PC-9 (cell line): ENCODE measurements at regions not wholly inside any gene's neighbourhood (a gene's known extent, or its start where the extent isn't known, plus 50 kb on each side); places are given as distances from the start of the nearest gene placed in this dataset.

ENCODE experiments used
- BruUV-seq: library from RNA; stranded (reverse); fragments of 400-500 nt; replicated peaks from 2 replicates; lab custom pipeline; 2021; lab: Mats Ljungman, UMichigan
- CTCF ChIA-PET: fragments of 300-600 bp; sonication (Branson Sonifier 250); formaldehyde crosslinking; loops from one replicate; lab custom pipeline; 2022; ENCODE audit warnings: antibody characterized with exemption; lab: Charles Lee
- POLR2A ChIA-PET: fragments of 300-600 bp; sonication (Branson Sonifier 250); formaldehyde crosslinking; loops from one replicate; lab custom pipeline; 2022; ENCODE audit warnings: antibody characterized with exemption; ENCODE audit not compliant: unreplicated experiment; lab: Charles Lee
- DNase-seq, 2 experiments: peaks; one replicate each; pipeline versions ENCODE4 v3.0.0 to v3.0.0-alpha.2; 2015 to 2022; ENCODE audit warnings: mixed read lengths in 1 of 2
- H2AFZ ChIP-seq: fragments of 200-600 bp; sonication (generic); 2 replicates; pipeline ENCODE4 v1.8.1; 2017; ENCODE audit warnings: antibody characterized with exemption
- H3F3A ChIP-seq: fragments of 200-600 bp; sonication (generic); 2 replicates; pipeline ENCODE4 v1.8.1; 2017; ENCODE audit warnings: antibody characterized with exemption, mild to moderate bottlenecking, low read depth; ENCODE audit not compliant: insufficient read depth
- H3K27ac ChIP-seq: fragments of 200-600 bp; sonication (generic); 2 replicates; pipeline ENCODE4 v1.6.1; 2016; ENCODE audit warnings: mixed run types
- H3K27me3 ChIP-seq: fragments of 200-600 bp; sonication (generic); 2 replicates; pipeline ENCODE4 v1.6.1; 2016; ENCODE audit warnings: low read depth, mixed run types; ENCODE audit not compliant: insufficient read depth
- H3K36me3 ChIP-seq: fragments of 200-600 bp; sonication (generic); 2 replicates; pipeline ENCODE4 v1.6.1; 2016; ENCODE audit warnings: low read depth, mixed run types
- H3K4me1 ChIP-seq: fragments of 200-600 bp; sonication (generic); replicated peaks from 2 replicates; pipeline ENCODE4 v1.6.1; 2016; ENCODE audit warnings: mixed run types; ENCODE audit not compliant: insufficient read depth
- H3K4me2 ChIP-seq: fragments of 200-600 bp; sonication (generic); 2 replicates; pipeline ENCODE4 v1.6.1; 2017; ENCODE audit warnings: mixed run types
- H3K4me3 ChIP-seq: fragments of 200-600 bp; sonication (generic); 2 replicates; pipeline ENCODE4 v1.6.1; 2016; ENCODE audit warnings: mixed run types
- H3K79me2 ChIP-seq: fragments of 200-600 bp; sonication (generic); 2 replicates; pipeline ENCODE4 v1.6.1; 2017; ENCODE audit warnings: low read depth, mixed run types
- H3K9me2 ChIP-seq: fragments of 200-600 bp; sonication (generic); 2 replicates; pipeline ENCODE4 v1.8.1; 2017; ENCODE audit warnings: mild to moderate bottlenecking; ENCODE audit not compliant: insufficient read depth
- H3K9me3 ChIP-seq: fragments of 200-600 bp; sonication (generic); 2 replicates; pipeline ENCODE4 v1.8.1; 2016; ENCODE audit warnings: low read depth; ENCODE audit not compliant: insufficient read depth
- H4K20me1 ChIP-seq: fragments of 200-600 bp; sonication (generic); 2 replicates; pipeline ENCODE4 v1.8.1; 2017; ENCODE audit not compliant: insufficient read depth
- EZH2 ChIP-seq: fragments of 200-600 bp; sonication (generic); IDR thresholded peaks from 2 replicates; pipeline ENCODE4 v1.8.0; 2017; ENCODE audit warnings: antibody characterized with exemption, low read depth
- intact Hi-C: fragments of 100-400 bp; cut with micrococcal nuclease; formaldehyde crosslinking; loops from one replicate; pipeline ENCODE4 v1.10.0; 2022; ENCODE audit not compliant: unreplicated experiment
- TF ChIP-seq, protein P1 (sequence below): fragments of 200-600 bp; sonication (generic); conservative IDR thresholded peaks from 2 replicates; pipeline ENCODE4 v1.6.1; 2017; ENCODE audit warnings: mixed run types, antibody characterized with exemption, mild to moderate bottlenecking, moderate library complexity

DNA sequence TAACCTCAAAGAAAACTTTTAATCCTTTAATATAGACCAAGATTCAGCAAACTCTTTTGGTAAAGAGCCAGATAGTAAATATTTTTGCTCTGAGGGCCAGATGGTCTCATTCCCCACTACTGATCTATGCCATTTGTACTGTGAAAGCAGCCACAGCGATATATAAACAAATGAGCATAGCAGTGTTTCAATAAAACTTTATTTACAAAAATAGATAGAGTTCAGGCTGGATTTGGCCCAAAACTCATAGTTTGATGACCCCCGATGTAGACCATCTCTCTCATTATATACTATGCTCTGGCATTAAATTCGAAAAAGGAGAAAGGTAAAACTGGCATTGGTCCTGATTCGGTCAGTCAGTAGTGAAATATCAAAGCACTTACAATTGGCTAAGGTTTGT lies 195.8 kb upstream of the NRIP1 start:
- ChIA-PET CTCF (no interaction called here), POLR2A (interaction anchor here (0.6 kb wide), 1 partner anchor 187 kb away, joined by 3 read pairs; no protein-coding TSS in a partner anchor)
- Histone ChIP-seq H3K4me1 (no peaks in the 10 kb centered on the region), H3K27me3 (no peaks in the 10 kb centered on the region), H4K20me1 (no peaks in the 10 kb centered on the region), H3F3A (no peaks in the 10 kb centered on the region), H3K36me3 (no peaks in the 10 kb centered on the region), H2AFZ (no peak overlapping the region), H3K27ac (no peak overlapping the region), H3K79me2 (no peaks in the 10 kb centered on the region), H3K9me3 (no peaks in the 10 kb centered on the region), H3K4me2 (no peak overlapping the region), H3K9me2 (no peaks in the 10 kb centered on the region), H3K4me3 (no peak overlapping the region)
- no peak for DNase-seq
- intact Hi-C loops: no loop called here
- TF ChIP-seq EZH2: no peak
- TF ChIP-seq, protein P1, sequence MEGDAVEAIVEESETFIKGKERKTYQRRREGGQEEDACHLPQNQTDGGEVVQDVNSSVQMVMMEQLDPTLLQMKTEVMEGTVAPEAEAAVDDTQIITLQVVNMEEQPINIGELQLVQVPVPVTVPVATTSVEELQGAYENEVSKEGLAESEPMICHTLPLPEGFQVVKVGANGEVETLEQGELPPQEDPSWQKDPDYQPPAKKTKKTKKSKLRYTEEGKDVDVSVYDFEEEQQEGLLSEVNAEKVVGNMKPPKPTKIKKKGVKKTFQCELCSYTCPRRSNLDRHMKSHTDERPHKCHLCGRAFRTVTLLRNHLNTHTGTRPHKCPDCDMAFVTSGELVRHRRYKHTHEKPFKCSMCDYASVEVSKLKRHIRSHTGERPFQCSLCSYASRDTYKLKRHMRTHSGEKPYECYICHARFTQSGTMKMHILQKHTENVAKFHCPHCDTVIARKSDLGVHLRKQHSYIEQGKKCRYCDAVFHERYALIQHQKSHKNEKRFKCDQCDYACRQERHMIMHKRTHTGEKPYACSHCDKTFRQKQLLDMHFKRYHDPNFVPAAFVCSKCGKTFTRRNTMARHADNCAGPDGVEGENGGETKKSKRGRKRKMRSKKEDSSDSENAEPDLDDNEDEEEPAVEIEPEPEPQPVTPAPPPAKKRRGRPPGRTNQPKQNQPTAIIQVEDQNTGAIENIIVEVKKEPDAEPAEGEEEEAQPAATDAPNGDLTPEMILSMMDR: no peak
- no TSS peak for BruUV-seq

DNA sequence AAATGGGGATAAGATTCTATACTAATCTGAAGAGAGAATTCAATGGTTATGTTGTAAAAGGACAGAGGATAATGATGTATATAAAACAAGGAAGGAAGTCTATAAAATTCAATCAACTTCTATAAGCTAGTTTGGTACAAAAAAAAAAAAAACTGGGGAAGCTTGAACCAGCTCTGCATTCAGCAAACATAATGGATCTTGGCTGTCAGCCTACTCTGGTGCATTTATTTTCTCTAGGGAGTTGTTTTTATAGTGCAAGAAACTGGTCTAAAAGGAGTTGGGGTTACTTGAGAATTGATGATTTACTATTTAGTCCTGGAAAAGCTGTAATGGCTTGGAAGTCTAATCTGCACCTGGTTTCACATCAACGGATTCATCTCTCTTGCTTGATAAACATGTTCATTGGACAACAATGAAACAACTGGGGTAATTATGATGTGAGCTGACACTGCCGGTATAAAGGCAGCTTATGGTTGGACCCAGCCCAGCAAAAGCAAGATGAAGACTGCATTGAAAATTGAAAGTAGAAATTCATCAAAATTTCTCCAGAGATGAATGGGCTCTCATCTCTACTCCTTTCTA lies 199.4 kb upstream of the NRIP1 start:
- no peak for TF ChIP-seq EZH2
- TF ChIP-seq, protein P1: no peak
- DNase-seq: no peak
- Histone ChIP-seq H3K4me3 (no peak overlapping the region), H3K79me2 (no peaks in the 10 kb centered on the region), H3K9me2 (no peaks in the 10 kb centered on the region), H4K20me1 (no peaks in the 10 kb centered on the region), H3F3A (no peaks in the 10 kb centered on the region), H3K36me3 (no peaks in the 10 kb centered on the region), H2AFZ (no peak overlapping the region), H3K9me3 (no peaks in the 10 kb centered on the region), H3K27ac (no peak overlapping the region), H3K4me1 (no peaks in the 10 kb centered on the region), H3K4me2 (no peak overlapping the region), H3K27me3 (no peaks in the 10 kb centered on the region)
- CTCF ChIA-PET: interaction anchor here (0.7 kb wide), 1 partner anchor 14 kb away, joined by 4 read pairs; no protein-coding TSS in a partner anchor
- intact Hi-C loops: no loop called here
- no TSS peak for BruUV-seq
- POLR2A ChIA-PET: no interaction called here

DNA sequence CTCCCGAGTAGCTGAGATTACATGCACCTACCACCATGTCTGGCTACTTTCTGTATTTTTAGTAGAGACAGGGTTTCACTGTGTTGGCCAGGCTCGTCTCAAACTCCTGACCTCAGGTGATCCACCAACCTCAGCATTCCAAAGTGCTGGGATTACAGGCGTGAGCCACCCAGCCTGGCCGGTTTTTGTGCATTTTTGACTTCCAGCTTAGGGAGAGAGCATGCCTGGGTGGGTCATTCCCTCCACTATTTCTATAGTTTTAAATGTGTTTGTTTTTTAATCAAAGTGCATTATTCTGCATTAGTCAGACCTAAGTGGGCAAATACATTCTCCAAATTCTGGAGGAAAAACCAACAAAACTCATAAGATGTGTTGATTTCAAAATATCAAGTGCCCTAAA lies 207.4 kb upstream of the NRIP1 start:
- peaks cover 3% of the 10 kb centered on the region; the same call in 1 of the 2 replicates for H3F3A ChIP-seq
- peak overlapping the region; percentile 45 for H3K27ac ChIP-seq
- POLR2A ChIA-PET: no interaction called here
- peak overlapping the region; percentile 43 for H3K4me2 ChIP-seq
- peaks cover 40% of the 10 kb centered on the region for H3K4me1 ChIP-seq
- intact Hi-C loops: loop anchor here (2.0 to 5.0 kb wide), 3 partner anchors 21 to 410 kb away; no protein-coding TSS in a partner anchor
- DNase-seq: peak; percentile 67 to 78
- H3K27me3 ChIP-seq: no peaks in the 10 kb centered on the region
- no peaks in the 10 kb centered on the region for H3K9me2 ChIP-seq
- H2AFZ ChIP-seq: no peak overlapping the region
- BruUV-seq: no TSS peak
- no peak for TF ChIP-seq EZH2
- TF ChIP-seq, protein P1: no peak
- no peaks in the 10 kb centered on the region for H4K20me1 ChIP-seq
- CTCF ChIA-PET: no interaction called here
- no peaks in the 10 kb centered on the region for H3K79me2 ChIP-seq
- H3K9me3 ChIP-seq: peaks cover 1% of the 10 kb centered on the region
- H3K4me3 ChIP-seq: no peak overlapping the region
- H3K36me3 ChIP-seq: no peaks in the 10 kb centered on the region
